HG03060 (cell line): ENCODE measurements at regions not wholly inside any gene's neighbourhood (a gene's known extent, or its start where the extent isn't known, plus 50 kb on each side); places are given as distances from the start of the nearest gene placed in this dataset.

Experiments
- ATAC-seq: cut with Tn5 transposase; IDR thresholded peaks from one replicate; pipeline ENCODE4 v1.9.1; 2021; ENCODE audit warnings: low read depth, moderate number of reproducible peaks; ENCODE audit not compliant: unreplicated experiment

- no peak for ATAC-seq
These were observed 86.0 kb upstream of the CADM1 start for GRCh38 chr11:115590254-115590653.

DNA sequence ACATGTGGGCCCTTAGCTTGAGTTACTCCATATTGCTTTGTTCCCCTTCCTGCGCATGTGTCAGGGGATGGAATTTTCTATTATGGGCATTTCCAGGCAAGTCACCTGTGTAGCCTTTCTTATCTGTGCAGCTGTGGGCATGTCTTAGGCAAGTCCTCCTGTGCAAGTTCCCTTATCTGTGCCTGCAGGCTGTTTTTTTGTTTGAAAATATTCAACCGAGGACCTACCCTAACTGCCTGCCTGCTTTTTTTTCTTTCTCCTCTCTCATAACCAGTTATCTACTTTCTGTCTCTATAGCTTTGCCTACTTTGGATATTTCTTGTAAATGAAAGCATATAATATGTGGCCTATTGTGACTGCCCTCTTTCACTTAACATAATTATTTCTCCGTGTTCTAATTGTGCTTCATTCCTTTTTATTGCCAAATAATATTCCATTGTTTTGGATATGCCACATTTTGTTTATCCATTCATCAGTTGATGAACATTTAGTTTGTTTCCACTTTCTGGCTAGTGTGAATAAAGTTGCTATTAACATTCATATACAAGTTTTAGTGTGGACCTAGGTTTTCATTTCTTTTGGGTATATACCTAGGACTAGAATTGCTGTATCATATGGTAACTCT lies 83.6 kb upstream of the CADM1 start:
- ATAC-seq: no peak

DNA sequence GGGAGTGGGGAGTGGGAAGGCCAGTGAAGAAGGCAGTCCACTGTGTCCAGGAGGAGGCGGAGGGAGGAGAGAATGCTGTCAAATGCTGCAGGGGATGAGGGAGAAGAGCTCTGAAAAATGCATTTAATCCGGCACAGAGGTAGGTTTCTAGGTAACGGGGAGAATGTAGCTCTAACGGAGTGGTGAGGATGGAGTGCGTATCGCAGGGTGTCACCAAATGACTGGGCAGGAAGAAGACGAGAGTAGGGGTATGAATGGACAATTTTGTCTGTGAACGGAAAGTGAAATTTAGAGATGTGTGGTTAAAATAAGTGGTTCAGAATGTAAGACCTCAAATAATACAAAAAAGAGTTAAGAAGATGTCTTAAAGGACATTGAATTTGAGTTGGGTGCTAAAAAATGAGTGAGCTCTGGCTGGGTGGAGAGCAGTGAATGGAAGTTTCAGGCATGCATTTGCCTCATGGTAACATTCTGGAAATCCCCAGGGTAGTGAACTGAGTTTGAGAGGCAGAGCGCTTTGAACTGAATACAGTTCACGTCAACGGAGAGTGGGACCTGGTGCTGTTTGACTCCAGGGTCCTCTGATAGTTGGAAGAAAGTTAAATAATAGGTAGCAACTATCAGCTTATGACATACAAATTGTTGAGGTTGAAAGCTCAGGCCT lies 81.3 kb upstream of the CADM1 start:
- peak; percentile 39 for ATAC-seq

DNA sequence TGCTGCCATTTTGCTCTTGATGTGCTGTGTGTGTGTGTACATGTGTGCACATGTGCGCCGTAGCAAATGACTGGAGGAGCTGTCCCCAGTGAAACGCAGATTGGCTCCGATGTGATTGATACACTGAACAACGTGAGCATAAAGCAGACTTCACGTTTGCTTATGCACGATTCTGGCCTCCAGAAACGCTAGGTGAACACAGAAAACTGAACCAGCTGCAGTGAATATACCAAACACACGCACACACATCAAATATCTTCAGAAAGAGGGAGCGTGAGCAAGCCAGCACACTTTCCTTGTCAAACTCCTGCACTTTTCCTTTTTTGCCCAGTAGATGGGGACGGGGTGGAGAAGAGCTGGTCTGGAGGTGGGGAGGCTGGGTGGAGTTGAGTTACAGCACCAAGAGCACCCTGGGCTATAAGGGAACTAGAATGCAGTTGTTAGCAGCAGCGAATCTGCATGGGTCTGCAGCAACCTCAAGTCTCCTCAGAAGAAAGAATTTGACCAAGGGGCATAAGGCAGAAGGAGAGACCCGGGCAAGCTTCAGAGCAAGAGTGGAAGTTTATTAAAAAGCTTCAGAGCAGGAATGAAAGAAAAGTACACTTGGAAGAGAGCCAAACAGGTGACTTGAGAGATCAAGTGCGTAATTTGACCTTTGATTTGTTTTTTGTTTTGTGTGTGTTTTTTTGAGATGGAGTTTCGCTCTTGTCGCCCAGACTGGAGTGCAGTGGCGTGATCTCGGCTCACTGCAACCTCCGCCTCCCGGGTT lies 77.8 kb upstream of the CADM1 start:
- no peak for ATAC-seq

GRCh38 chr11:115580927-115581680 lies 76.9 kb upstream of the CADM1 start:
- no peak for ATAC-seq

GRCh38 chr11:115580416-115580815 lies 76.2 kb upstream of the CADM1 start:
- no peak for ATAC-seq

DNA sequence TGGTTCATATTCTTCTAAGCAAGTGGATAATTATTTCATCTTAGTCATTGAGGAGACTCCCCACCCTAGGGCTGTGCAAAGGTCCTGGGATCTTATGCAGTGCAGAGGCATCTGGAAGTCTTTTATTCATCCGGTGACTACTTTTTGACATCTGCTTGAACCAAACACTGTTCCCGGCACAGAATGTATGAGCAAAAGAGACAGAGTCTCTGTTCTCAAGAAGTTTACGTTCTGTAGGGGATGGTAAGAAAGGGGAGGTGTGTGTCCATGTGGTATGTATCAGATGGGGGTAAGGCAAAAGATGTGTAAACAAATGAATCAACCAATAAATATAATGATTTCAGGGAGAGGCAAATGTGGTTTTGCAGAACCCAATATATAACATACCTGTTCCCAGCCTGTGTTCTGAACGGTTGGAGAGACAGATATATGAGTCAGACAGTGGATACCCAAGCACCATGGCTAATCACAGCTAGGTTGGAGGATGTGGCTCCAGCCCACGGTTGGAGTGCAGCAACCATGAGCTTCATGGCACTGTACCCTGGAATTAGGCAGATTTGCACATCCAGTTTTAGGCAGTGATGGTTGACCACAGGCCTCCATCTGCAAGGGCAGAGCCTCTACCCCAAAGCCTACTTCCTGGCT lies 75.1 kb upstream of the CADM1 start:
- no peak for ATAC-seq

GRCh38 chr11:115578275-115578674 lies 74.1 kb upstream of the CADM1 start:
- ATAC-seq: no peak

DNA sequence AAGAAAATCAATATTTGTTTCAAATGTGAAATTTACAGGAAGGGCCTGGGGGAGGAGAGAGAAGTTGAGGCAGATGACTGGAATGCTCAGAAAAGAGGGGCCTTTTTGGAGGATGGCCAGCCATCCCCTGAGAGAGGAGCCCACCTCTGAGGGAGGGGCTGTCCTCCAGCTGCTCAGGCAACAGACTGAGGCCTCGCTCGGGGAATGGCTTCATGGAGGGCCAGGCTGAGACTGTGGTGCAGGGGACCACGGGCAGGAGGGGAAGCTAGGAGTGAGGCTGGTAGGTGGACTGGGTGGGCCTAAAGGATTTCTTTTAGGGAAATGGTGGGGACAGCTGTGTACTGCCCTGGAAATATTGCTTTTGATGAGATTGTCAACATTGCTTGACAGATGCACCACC lies 73.5 kb upstream of the CADM1 start:
- ATAC-seq: no peak

- ATAC-seq: no peak
These were observed 72.6 kb upstream of the CADM1 start for GRCh38 chr11:115576606-115577380.

DNA sequence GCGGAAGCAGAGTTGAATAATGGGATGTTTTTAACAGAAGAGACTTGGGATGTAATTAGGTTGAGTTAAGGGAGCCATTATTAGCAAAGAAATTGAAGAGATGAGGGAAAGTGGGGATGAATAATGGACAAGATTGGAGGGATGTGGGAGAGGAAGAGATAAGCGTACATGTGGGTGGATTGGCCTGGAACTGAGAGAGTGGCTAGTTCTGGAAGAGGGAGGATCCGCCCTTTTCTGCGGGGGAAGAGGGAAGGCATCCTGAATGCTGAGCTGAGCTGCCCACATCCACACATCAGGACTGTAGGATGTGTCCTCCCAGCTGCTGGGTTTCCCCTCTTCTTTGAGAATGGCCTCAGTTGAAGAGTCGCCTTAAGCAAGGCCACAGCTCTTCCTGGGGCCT lies 68.3 kb upstream of the CADM1 start:
- ATAC-seq: no peak

GRCh38 chr11:115566180-115566764 lies 62.1 kb upstream of the CADM1 start:
- no peak for ATAC-seq

DNA sequence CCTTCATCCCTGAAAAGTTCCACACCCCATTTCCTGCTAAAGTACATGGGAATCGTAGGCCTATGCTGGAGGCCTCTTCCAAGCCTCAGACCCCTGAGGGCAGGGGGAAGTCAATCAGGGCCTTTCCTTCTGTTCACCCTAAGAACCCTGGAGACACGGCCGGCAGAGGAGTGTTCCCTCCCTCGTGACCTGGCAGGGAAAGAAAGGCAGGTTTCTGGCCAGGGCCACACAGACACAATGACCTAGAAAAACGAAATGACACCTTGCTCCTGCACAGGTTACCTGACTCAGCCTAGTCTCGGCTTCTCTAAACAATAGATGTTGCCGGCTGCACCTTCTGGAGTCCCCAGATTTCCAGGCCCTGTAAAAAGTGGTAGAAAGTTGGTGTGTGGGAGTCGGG lies 60.6 kb upstream of the CADM1 start:
- ATAC-seq: no peak

DNA sequence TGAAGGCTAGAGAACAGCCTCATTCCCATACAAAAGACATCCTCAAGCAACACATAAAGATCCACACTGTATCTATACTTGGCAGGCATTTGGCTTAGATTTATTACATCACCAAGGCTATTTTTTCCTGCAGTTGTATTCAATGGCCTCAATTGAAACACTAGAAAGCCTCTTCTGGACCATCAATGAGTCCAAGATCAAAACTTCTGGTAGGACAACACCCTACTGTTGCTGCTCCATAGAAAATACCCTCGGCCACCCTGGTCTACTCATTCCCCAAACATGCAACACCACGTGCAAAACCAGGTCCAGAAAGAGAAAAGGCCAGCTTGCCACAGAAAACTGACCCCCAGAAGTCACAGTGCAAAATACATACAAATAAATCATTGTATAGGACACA lies 56.9 kb upstream of the CADM1 start:
- ATAC-seq: no peak

GRCh38 chr11:115558635-115559034 lies 54.4 kb upstream of the CADM1 start:
- ATAC-seq: no peak

- no peak for ATAC-seq
These were observed 53.5 kb upstream of the CADM1 start for GRCh38 chr11:115557681-115558080.

DNA sequence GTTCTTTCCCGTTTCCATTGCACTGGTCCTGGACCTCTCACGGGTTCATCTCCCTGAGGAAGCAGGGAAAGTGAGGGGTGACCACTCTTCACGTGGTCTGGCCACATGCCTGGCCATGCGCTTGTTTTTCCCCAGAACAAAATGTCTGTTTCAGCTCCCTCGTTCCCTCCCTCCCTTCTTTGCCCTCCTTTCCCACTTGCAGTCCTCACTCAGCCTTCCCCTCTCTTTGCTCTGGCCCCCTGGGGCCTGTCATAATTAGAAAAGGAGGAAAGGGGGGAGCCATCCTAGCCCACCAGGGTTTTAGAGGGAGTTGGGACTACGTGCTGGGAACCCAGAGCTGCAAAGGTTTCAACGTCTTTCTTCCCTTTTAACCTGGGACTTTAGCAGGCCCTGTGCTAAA lies 52.8 kb upstream of the CADM1 start:
- no peak for ATAC-seq

GRCh38 chr11:115555336-115556090 lies 51.3 kb upstream of the CADM1 start:
- ATAC-seq: no peak
